ENCODE measurements at regions not wholly inside any gene's neighbourhood (a gene's known extent, or its start where the extent isn't known, plus 50 kb on each side); places are given as distances from the start of the nearest gene placed in this dataset.

GRCh38 chr1:111568160-111568647 lies 51.4 kb upstream of the RAP1A start:
- H3K4me3 ChIP-seq (ENCODE audit: low read depth, low read length), result no peak overlapping the region
- no peak for DNase-seq (ENCODE audit: low read depth)
- no peak for TF ChIP-seq CTCF (IDR thresholded peaks at IDR 0.05; ENCODE audit: insufficient read depth, low read length)
